Left ventricle myocardium superior (tissue), 1 donor: ENCODE measurements at regions not wholly inside any gene's neighbourhood (a gene's known extent, or its start where the extent isn't known, plus 50 kb on each side); places are given as distances from the start of the nearest gene placed in this dataset.

Experiments
- ATAC-seq: fragments of 200-7000 bp; cut with Tn5 transposase; one replicate; pipeline ENCODE4 v1.9.1; 2020; ENCODE audit warnings: mild to moderate bottlenecking, moderate library complexity
- DNase-seq: peaks from one replicate; pipeline ENCODE4 v3.0.0-alpha.2; 2020
- intact Hi-C: fragments of 100-400 bp; cut with micrococcal nuclease; formaldehyde crosslinking; loops from one replicate; pipeline ENCODE4 v1.11.0; 2022
- donor health status: DM: no; HTN: yes; CAD: no; lungs with severe emphysema.

DNA sequence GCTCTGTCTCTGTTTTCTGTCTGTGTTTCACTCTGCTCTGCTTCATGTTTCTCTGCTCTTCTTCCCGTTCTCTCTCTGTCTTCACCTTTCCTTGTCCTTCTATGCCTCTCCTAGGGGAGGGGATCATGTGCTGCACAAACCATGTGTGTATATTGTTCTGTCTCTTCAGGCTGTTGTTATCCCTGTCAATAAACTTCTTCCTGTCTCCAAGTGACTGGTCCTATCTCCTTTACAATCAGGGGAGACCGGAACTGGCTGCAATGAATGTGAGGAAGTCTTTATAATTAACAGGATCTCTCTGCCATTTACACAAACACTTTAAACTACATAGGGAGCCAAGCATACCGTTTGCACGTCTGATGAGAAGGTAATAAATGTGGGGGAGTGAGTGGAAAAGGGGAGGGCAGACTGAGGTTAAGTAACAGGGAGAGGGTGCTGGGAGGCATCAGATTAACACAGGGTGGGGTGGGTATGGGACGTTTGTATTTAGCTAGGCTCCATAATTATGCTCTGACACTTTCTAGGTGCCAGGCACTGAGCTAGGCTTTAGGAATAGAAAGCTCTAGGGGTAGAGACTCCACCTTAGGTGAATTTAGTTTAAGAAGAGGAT lies 626.1 kb downstream of the DHX35 start:
- ATAC-seq = no peak

DNA sequence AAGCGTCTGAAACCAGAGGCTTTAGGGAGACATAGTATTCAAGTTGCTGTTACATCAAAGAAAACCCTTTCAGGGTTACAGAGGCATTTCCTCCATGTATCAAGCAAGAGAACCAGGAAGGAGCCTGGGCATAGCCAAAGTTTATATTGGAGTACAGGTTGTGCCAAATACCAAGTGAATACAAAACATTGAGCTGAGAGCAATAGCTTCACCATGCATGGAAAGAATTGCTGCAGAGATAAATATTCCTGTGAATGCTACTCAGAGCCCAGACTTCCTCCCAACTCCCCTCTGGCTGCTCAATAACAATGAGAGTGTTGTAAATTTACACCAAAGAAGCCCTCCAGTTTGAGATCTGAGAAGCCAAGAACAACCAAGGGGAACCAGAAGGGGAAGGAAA lies 618.9 kb downstream of the DHX35 start:
- intact Hi-C loops = no loop called here
- ATAC-seq = no peak
- DNase-seq = no peak

More for the DNA sequence above, 626.1 kb downstream of the DHX35 start:
- intact Hi-C loops = no loop called here
- DNase-seq = no peak

DNA sequence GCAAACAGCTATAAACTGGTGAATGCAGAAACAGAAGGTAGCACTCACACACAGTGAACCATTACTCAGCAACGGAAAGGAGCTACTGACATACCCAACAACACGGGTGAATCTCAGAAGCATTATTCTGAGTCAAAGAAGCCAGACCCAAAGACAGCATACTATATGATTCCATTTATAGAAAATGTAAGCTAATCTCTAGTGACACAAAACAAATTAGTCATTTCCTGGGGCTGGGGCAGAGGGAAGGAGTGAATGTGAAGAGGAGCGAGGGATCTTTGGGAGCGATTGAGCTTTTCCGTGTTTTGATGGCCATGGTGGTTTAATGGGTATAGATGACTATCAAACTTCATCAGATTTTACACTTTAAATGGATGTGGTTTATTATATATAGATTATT lies 614.6 kb downstream of the DHX35 start:
- ATAC-seq (no peak), DNase-seq (no peak)
- intact Hi-C loops = no loop called here

DNA sequence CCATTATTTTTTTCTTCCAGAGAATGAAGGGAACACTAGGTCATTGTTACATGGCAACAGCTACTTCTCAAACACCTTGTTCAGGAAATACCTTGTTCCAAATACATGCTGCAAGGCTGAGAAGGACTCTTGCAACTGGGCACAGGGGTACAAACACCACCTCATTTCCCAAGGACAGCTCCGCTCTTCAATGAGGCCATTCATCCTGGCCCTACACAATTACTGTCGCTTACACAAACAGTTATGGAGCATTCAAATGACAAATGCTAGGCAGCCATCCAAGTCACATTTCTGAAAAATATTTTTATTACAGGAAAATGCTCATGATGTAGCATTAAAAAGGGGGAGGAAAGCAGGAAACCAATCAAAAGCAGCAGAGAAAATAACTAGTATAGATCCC lies 611.9 kb downstream of the DHX35 start:
- intact Hi-C loops = no loop called here
- DNase-seq = no peak
- no peak for ATAC-seq

DNA sequence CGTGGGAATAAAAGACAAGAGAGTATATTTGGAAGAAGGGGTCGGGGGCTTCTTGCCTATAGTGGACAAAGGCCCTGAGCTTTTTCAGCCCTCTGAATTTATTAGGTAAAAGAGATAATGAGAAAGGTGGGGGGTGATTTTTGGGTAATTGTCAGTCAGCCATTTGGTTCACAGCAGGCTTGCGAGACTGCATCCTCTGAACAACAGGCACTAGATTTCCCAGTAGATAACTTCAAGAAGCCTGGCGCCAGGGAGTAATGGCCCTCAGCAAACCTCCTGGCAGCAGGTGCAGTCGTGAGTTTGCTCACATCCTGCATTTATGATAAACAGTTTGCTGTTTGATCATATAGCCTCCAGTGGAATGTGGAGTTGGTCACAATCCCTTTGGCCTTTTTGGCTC lies 609.0 kb downstream of the DHX35 start:
- ATAC-seq (no peak), DNase-seq (no peak)
- intact Hi-C loops = no loop called here

DNA sequence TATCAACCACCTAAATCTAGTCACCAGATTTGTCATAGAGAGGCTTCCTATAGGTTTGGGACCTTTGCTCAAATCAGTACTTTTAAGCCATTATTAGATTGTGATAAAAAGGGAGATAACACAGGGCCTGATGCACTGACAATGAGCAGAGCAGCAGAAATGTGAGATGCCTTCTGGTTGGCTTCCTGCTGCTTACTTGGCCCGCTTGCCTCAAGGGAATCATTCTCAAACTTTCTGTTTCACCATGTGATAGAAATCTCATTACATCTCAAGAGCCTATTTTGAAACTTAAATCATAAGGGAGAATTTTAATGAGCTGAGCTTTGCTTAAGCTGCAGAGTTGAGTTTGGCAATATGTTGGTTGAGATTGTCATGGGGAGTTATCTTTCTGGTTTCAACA lies 606.0 kb downstream of the DHX35 start:
- DNase-seq (no peak), ATAC-seq (no peak)
- intact Hi-C loops = no loop called here

DNA sequence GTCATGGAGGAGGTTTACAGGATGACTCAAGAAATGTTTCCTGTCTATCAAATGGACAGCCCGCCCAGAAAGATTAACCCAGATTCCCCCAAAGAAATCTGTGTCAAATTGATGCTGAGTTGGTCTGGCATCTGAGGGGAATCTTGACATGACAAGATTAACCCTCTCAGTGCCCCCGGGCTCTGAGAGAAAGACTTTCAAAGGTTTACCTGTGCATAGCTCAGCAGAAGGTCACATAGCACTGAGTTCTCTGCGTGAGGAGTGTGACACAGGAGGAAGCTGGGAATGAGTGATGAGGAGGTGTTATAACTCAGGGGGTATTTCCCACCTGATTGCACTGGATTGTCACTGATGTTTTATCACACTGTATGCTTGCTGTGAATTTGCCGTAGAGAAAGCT lies 601.2 kb downstream of the DHX35 start:
- DNase-seq (no peak), ATAC-seq (no peak)
- intact Hi-C loops = no loop called here

DNA sequence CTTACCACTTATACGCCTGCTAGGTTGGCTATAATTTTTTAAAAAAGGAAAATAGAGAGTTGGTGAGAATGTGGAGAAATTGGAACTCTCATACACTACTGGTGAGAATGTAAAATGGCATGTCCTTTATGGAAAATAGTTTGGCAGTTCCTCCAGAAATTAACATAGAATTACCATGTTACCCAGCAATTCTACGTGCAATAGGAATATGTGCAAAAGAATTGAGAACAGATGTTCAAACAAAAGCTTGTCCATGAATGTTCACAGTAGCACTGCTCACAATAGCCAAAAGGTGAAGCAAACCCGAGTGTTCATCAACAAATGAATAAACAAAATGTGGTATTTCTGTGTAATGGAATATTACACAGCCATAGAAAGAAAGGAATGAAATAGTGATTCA lies 592.2 kb downstream of the DHX35 start:
- no peak for ATAC-seq
- intact Hi-C loops = no loop called here
- no peak for DNase-seq

DNA sequence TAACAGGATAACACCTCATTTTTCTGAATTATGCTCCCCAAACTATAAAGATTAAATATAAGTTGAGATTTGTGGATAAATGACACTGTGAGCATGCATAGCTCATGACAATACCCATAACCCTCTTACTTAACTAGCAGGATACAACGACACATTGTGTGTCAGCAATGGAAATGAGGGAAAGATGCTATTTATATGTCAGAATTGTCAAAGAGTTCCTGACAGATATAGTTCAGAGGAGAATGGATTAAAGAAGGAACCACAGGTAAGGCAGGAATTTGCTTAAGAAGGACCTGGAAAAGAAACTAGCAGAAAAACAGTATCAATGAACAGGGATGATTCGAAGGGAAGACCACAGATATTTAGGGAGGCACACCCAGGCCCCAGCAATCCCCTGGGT lies 591.0 kb downstream of the DHX35 start:
- intact Hi-C loops = no loop called here
- ATAC-seq = no peak

DNA sequence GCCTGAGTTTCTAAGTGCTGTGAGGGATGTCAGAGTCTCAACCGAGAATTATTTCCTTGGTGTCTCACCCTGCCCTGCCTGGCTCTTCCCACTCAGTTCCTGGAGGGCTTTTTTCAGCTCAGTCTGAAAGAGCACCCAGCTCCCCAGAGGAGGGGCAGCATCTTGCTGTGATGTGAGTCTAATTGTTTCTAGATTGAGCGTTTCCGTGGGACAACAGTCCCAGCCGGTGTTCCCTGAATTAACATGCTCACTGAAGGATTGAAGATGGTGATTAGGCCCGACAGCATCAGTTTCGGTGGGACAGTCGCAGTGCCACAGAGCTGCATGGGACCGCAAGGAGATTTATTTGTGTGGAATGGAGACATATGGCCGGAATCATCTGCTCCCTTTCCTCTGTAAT lies 587.6 kb downstream of the DHX35 start:
- ATAC-seq = no peak
- no peak for DNase-seq
- intact Hi-C loops = no loop called here

More for the DNA sequence above, 591.0 kb downstream of the DHX35 start:
- no peak for DNase-seq

DNA sequence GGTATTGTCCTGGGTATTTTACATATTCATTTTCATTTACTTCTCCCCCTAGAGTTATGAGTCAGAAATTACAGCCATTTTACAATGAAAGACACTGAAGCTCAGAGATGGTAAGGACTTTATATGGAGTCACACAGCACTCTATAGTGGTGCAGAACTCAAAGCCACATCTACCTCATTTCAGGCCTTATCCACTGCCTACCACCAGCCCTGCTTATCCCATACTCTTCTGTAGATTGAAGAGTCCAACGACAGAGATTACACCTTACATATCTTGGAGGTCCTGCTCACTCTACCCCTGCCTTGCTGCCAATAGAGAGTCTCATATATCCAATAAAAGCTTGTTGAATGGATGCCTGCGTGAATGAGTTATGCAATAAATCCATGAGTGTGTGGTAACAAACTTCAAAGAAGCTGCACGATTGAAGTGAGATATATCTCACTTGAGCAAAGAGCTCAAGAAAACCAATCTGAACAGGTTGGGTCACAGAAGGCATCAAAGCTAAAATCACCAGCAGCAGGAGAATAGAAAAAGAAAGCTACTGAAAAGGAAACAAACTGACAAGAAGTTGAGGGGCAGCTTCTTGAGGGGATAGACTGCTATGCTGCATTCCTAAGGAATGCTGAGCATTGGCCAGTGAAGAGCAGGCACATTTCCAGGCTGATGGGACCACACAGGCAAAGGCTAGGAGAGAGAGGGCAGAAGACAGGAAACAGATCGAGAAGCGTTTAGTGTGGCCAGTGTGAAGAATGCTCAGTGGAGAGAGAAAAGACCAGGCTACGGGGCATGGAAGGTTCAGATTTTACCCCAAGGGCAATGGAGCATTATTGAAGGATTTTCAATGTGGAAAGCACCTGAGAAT lies 585.6 kb downstream of the DHX35 start:
- intact Hi-C loops = no loop called here
- ATAC-seq (no peak), DNase-seq (no peak)

DNA sequence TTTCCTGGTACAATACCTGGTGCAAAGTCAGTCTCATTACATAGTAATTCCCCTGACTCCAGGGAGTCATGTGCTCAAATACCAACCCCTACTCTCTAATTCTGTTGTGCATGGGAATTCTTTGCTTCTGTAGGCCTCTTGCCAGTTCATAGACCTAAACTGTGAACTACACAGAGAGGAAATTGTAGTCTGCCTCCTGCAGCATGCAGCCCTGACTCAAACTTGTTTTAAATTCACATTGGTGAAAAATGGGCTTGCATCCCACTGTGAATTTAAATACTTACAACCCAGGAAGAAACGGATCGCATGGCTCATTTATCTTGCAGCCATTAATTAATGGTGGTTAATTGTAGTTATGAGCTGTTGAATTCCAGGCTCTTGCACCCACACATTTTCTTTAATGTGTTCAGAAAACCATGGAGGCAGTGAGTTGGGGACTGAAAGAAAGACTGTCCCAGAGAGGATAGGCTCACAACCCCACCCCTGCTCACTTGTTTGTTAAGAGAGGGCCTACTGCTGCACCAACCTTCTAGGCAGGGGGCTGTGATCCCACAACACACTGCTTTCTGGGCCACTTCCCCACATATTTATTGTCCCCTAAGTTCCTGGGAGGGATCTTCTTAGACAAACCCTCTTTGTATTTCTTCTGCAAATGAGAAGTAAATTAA lies 579.1 kb downstream of the DHX35 start:
- intact Hi-C loops = no loop called here
- ATAC-seq = no peak
- no peak for DNase-seq

DNA sequence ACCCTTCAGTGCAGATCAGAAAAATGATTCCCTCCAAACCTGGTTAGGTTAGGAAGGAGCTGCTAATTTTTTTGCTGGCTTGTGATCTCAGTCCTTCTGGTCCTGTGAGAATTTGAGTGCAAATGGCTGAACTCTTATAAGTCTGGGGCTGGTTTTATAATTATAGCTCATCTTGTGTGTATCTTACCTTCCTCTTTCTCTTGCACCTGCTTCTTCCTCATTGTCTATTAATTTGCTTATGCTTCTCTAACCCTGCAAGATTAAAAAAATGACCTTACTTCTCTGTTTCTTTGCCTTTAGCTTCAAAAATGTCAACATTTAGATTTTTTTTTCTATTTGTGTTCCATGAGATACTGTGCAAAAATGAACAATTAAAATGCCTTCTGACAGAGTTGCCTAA lies 576.2 kb downstream of the DHX35 start:
- intact Hi-C loops = no loop called here
- DNase-seq (no peak), ATAC-seq (no peak)

DNA sequence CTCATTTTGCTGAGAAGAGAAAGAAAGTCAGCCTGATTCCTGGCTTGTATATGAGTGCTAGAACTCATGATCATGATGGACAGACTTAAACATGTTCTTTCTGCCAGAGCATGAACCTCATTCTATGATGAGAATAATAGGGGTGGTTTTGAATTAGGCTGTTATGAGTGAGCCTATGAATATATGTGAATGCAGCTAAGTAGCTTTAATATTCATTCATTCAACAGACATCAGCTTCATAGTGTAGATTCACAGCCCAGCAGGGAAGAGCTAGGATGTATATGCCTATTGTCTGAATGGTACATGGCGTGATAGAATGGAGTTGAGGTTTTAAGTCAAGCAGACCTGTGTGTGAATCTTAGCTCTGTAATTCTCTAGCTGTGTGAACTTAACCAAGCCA lies 573.2 kb downstream of the DHX35 start:
- DNase-seq = no peak
- intact Hi-C loops = no loop called here
- no peak for ATAC-seq

DNA sequence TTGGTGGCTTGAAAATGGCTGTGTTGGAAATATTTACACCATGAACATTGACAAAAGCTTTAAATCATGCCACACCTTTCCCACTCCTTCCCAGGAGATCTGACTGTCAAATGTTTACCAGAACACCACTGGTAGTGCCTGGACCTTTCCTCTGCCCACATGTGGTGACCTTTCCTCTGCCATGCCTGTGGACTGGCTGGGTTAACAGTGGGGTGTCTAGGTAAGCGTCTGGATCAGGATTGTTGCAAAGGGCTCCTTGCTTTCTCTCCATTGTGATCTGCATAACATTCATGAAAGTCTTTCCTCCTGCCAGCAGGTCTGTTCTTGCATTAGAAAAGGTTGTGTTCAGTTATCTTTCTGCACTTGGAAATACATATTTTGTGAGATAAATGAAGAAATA lies 572.7 kb downstream of the DHX35 start:
- intact Hi-C loops = no loop called here
- ATAC-seq = no peak

DNA sequence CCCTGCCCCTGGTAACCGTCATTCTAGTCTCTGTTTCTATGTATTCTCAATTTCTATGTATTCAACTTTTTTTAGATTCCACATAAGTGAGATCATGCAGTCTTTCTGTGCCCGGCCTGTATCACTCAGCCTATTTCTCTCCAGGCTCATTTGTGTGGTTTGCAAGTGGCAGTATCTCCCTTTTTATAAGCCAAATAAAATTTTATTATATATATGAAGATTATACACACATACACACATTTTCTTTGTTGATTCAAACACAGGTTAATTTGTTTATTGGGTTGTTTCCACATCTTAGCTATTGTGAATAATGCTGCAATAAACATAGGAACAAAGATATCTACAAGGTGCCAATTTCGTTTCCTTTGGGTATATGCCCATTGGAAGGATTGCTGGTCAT lies 571.7 kb downstream of the DHX35 start:
- DNase-seq (no peak), ATAC-seq (no peak)
- intact Hi-C loops = no loop called here

More for the DNA sequence above, 572.7 kb downstream of the DHX35 start:
- no peak for DNase-seq

DNA sequence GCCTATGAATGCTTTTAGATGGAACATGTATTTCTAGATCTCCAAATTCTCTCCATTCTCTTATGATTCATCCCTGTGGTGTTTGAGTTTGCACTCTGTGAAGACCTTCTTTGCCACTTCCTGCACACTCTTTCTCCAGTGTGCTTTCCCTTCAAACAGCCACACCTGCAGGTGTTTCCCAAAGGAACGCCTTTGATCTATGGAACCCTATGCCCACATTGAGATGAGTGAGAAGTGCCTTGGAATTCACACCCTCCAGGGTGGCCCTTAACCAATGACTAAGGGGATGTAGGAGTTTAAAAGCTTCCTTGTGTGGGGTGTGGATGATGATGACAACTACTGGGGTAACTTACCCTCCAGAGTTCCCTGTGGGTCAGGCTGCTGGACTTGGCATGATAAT lies 570.1 kb downstream of the DHX35 start:
- ATAC-seq = no peak
- intact Hi-C loops = no loop called here
- DNase-seq = no peak

DNA sequence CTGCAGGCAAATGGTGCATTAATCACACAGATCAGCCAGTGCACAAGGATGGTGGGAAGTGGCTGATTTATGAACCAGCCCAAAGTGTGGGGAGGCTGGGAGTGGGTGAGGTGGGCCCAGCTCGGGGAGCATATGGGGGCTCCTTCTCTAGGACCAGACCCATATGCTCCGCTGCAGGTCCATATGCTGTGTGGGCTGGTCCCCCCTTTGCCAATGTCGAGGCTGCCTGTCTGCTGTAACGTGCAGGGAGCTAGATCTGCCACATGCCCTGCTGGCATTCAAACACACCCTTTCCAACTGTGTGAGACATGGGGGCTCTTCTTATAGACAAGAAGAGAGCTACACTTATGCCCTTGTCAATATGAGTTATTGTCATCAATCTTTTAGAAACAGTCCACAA lies 566.3 kb downstream of the DHX35 start:
- intact Hi-C loops = no loop called here
- ATAC-seq = no peak
- DNase-seq = no peak

DNA sequence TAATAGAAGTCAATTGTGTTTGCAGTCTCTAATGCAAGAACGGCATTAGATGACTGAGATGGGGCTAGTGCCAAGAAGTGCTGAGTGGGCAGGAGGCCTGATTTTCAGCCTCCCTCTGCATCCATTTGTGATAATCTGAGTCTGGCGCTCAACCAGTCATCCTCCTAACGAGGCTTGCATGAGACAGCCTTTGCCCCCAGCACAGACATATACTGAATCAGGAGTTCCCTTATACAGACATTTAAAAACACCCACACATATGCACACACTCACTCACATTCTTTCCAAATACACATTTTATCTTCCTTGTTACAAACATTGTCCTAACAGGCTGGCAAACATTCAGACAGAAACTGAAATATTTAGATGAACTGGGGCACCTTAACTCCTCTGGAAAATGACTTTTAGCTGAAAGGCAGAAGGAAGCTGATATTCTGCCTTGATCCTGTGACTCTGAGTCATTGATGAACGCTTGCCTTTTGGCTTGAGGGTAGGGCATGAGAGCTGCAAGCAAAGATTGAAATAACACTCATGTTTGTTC lies 562.3 kb downstream of the DHX35 start:
- intact Hi-C loops = no loop called here

DNA sequence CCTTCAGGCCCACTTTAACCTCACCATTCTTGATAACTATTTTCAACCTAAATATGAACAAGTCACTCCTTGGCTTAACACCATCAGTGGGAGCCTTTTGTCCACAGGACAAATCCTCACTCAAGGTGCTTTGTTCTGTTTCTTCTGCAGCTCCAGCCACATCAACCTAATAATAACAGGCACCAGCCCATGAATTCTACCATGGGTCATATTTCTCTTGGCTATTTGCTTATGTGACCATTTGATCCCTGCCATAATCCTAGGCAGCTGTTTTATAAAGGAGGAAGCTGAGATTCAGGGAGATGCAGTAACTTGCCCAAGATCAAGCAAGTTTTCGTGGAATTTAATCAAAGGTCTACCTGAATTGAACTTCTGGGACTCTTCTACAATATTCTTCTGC lies 561.3 kb downstream of the DHX35 start:
- ATAC-seq (no peak), DNase-seq (no peak)
- intact Hi-C loops = no loop called here

More for the DNA sequence above, 562.3 kb downstream of the DHX35 start:
- DNase-seq (no peak), ATAC-seq (no peak)
